SK-N-SH (cell line): ENCODE measurements at regions not wholly inside any gene's neighbourhood (a gene's known extent, or its start where the extent isn't known, plus 50 kb on each side); places are given as distances from the start of the nearest gene placed in this dataset.

Experiments
- CTCF ChIP-seq: fragments of 200-600 bp; sonication (generic); IDR thresholded peaks from 2 replicates; pipeline ENCODE4 v1.6.1; 2017; ENCODE audit warnings: antibody characterized with exemption, mild to moderate bottlenecking, moderate library complexity
- RFX5 ChIP-seq: IDR thresholded peaks from 2 replicates; pipeline ENCODE4 v1.6.1; 2012; ENCODE audit warnings: mild to moderate bottlenecking, improper control_type of control experiment, low read length
- SMC3 ChIP-seq: IDR thresholded peaks from 2 replicates; pipeline ENCODE4 v1.6.1; 2012; ENCODE audit warnings: low read depth, low read length, improper control_type of control experiment
- ZBTB33 ChIP-seq: IDR thresholded peaks from 2 replicates; pipeline ENCODE4 v1.4.0; 2012; ENCODE audit warnings: low read depth, borderline replicate concordance

DNA sequence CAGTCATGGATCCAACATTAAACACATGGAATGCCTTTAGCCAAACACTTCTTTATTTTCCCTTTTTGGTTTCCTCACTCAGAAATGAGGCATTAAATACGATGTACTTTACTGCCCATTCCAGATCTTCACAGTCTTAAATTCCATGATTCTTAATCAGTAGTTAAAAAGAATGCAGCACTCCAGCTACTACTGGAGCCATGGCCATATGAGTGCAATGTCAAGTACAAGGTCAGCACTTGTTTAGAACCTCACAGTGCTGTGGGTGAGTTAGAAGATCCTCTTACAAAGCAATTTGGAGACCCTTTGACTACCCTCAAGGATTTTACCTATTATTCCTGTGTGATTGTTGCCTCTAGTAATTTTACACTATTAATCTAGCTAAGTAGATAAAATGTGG is 550.3 kb upstream of the LRRTM1 start:
- TF ChIP-seq ZBTB33 (no peak), SMC3 (no peak), CTCF (no peak), RFX5 (no peak)
